Cardiac muscle cell (in vitro differentiated cells and primary cell): ENCODE measurements at regions not wholly inside any gene's neighbourhood (a gene's known extent, or its start where the extent isn't known, plus 50 kb on each side); places are given as distances from the start of the nearest gene placed in this dataset.

ENCODE experiments used
- DNase-seq, 2 donors: peaks; one replicate each; pipeline versions ENCODE4 v3.0.0 to v3.0.0-alpha.2; 2010 to 2017; ENCODE audit warnings: low read depth in 1 of 2, low spot score in 1 of 2
- H3K27ac ChIP-seq: fragments of 200-600 bp; sonication (generic); 2 replicates; pipeline ENCODE4 v1.5.1; 2016
- H3K27me3 ChIP-seq: fragments of 200-600 bp; sonication (generic); 2 replicates; pipeline ENCODE4 v1.6.0; 2016; ENCODE audit warnings: control low read depth
- H3K36me3 ChIP-seq: fragments of 200-600 bp; sonication (generic); 2 replicates; pipeline ENCODE4 v1.5.1; 2016; ENCODE audit warnings: control low read depth
- H3K4me1 ChIP-seq: fragments of 200-600 bp; sonication (generic); 2 replicates; pipeline ENCODE4 v1.8.1; 2017; ENCODE audit warnings: low read depth, mild to moderate bottlenecking, mixed run types
- H3K4me3 ChIP-seq: fragments of 200-600 bp; sonication (generic); 2 replicates; pipeline ENCODE4 v1.5.1; 2016; ENCODE audit warnings: mild to moderate bottlenecking
- H3K9me3 ChIP-seq: fragments of 200-600 bp; sonication (generic); 2 replicates; pipeline ENCODE4 v1.5.1; 2017; ENCODE audit warnings: low read depth, mild to moderate bottlenecking, control low read depth
- CTCF ChIP-seq: IDR thresholded peaks from 2 replicates; pipeline ENCODE4 v1.5.1; 2012; ENCODE audit warnings: low read depth, mild to moderate bottlenecking, low read length

GRCh38 chr11:115743719-115744118 is 239.5 kb upstream of the CADM1 start:
- peaks cover 3% of the 10 kb centered on the region for H3K27me3 ChIP-seq
- H3K27ac ChIP-seq: no peak overlapping the region
- TF ChIP-seq CTCF: no peak
- no peaks in the 10 kb centered on the region for H3K9me3 ChIP-seq
- H3K4me3 ChIP-seq: no peak overlapping the region
- DNase-seq: no peak
- no peaks in the 10 kb centered on the region for H3K36me3 ChIP-seq
- H3K4me1 ChIP-seq: peaks cover 5% of the 10 kb centered on the region

GRCh38 chr11:115741376-115742107 is 237.3 kb upstream of the CADM1 start:
- Histone ChIP-seq H3K27me3 (peaks cover 3% of the 10 kb centered on the region), H3K4me3 (no peak overlapping the region)

DNA sequence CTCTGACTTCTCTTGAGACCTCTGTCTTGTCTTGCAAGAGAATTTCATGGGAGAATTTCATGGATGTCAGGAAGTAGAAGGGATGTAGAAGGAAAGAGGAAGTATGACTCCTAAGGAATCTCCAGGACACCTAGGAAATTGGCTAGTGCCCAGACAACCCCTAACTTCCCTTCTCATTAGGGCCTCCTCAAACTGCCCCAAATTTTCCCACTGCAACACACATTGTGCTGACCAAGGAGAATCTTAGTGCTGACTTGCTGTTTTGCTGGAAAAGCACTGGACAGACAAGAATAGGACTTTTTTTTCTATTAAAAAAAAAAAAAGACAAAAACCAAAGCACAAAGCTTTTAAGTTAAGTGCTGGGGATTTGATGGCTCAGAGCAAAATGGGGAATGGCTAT is 236.1 kb upstream of the CADM1 start:
- Histone ChIP-seq H3K4me3 (no peak overlapping the region), H3K4me1 (peaks cover 5% of the 10 kb centered on the region), H3K36me3 (no peaks in the 10 kb centered on the region), H3K27me3 (peaks cover 3% of the 10 kb centered on the region), H3K9me3 (no peaks in the 10 kb centered on the region), H3K27ac (no peak overlapping the region)
- no peak for DNase-seq
- TF ChIP-seq CTCF: no peak

More at GRCh38 chr11:115741376-115742107, 237.3 kb upstream of the CADM1 start:
- Histone ChIP-seq H3K36me3 (no peaks in the 10 kb centered on the region), H3K9me3 (no peaks in the 10 kb centered on the region), H3K27ac (no peak overlapping the region), H3K4me1 (peaks cover 5% of the 10 kb centered on the region)
- DNase-seq: no peak
- no peak for TF ChIP-seq CTCF

DNA sequence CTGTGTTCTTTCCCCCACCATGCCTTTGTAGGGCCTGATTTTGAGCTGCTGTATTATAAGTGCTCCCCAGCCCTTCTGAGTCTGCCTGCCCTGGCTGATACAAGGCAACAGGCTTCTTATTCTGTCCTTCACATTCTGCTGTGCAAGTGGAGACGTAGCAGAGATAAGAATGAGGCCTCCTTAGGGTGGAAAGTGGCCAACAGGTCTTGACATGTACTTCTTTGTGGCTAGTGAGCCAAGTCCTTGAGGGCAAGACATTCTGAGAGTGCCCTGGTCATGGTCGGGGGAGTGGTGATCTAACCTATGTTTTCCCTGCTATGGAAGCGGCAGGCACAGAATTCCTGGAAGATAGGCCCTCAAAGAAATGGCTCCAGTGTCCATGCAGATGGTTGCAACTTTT is 235.7 kb upstream of the CADM1 start:
- Histone ChIP-seq H3K27me3 (peaks cover 3% of the 10 kb centered on the region), H3K4me1 (peaks cover 5% of the 10 kb centered on the region), H3K9me3 (no peaks in the 10 kb centered on the region), H3K36me3 (no peaks in the 10 kb centered on the region), H3K27ac (no peak overlapping the region), H3K4me3 (no peak overlapping the region)
- no peak for TF ChIP-seq CTCF
- no peak for DNase-seq

DNA sequence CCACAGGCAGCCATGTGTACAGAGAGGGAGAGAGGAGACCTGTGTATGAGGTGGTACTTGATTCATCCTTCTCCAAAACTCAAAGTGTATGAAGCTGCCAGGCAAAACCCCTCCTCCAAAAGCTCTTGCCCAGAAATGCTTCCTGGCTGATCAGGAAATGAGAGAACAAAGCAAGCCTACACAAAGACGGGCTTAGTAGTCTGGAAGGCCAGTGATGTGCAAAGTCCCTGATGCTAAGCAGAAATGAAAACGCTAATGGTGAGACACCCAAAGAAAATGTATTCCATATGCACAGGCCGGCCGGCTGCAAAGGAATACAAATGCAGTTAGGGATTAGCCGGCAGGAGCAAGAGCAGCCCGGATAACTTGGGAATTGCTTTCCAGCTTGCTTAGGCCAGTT is 234.9 kb upstream of the CADM1 start:
- TF ChIP-seq CTCF: no peak
- Histone ChIP-seq H3K4me3 (no peak overlapping the region), H3K36me3 (no peaks in the 10 kb centered on the region), H3K27ac (no peak overlapping the region), H3K9me3 (no peaks in the 10 kb centered on the region), H3K4me1 (peaks cover 5% of the 10 kb centered on the region), H3K27me3 (peaks cover 3% of the 10 kb centered on the region)
- no peak for DNase-seq
